Caco-2 (cell line): ENCODE measurements at regions not wholly inside any gene's neighbourhood (a gene's known extent, or its start where the extent isn't known, plus 50 kb on each side); places are given as distances from the start of the nearest gene placed in this dataset.

Source experiments
- BruUV-seq: library from RNA; stranded (reverse); fragments of 400-500 nt; replicated peaks from 2 replicates; lab custom pipeline; 2021; lab: Mats Ljungman, UMichigan
- CTCF ChIA-PET: fragments of 300-600 bp; sonication (Branson Sonifier 250); formaldehyde crosslinking; loops from one replicate; lab custom pipeline; 2022; ENCODE audit warnings: antibody characterized with exemption; lab: Charles Lee
- POLR2A ChIA-PET: fragments of 300-600 bp; sonication (Branson Sonifier 250); formaldehyde crosslinking; loops from one replicate; lab custom pipeline; 2022; ENCODE audit warnings: antibody characterized with exemption; lab: Charles Lee
- DNase-seq, 2 experiments: peaks; one replicate each; pipeline versions ENCODE4 v3.0.0 to v3.0.0-alpha.2; 2020 to 2022
- H3K27me3 ChIP-seq: replicated peaks from 2 replicates; pipeline ENCODE4 v1.6.0; 2011; ENCODE audit warnings: low read length; ENCODE audit not compliant: control insufficient read depth, insufficient read depth
- H3K36me3 ChIP-seq: 2 replicates; pipeline ENCODE4 v1.5.1; 2011; ENCODE audit warnings: low read length; ENCODE audit not compliant: control insufficient read depth, insufficient read depth
- H3K4me1 ChIP-seq: fragments of 250-450 bp; sonication (Bioruptor Pico); 2 replicates; pipeline ENCODE4 v1.5.1; 2020; ENCODE audit warnings: mild to moderate bottlenecking
- H3K4me3 ChIP-seq: 2 replicates; pipeline ENCODE4 v1.5.1; 2011; ENCODE audit warnings: low read depth, mild to moderate bottlenecking, control low read depth, low read length
- H3K9me3 ChIP-seq: fragments of 250-450 bp; sonication (Bioruptor Pico); 2 replicates; pipeline ENCODE4 v1.5.1; 2020; ENCODE audit warnings: mild to moderate bottlenecking, moderate library complexity
- H3K27ac Mint-ChIP-seq: one replicate; pipeline ENCODE4 v1.8.0; 2022; ENCODE audit warnings: mixed read lengths; ENCODE audit not compliant: unreplicated experiment
- H3K27me3 Mint-ChIP-seq: one replicate; pipeline ENCODE4 v1.8.0; 2022; ENCODE audit warnings: mixed read lengths; ENCODE audit not compliant: insufficient read depth, unreplicated experiment
- H3K36me3 Mint-ChIP-seq: one replicate; pipeline ENCODE4 v1.8.0; 2022; ENCODE audit warnings: mild to moderate bottlenecking, mixed read lengths; ENCODE audit not compliant: insufficient read depth, unreplicated experiment
- H3K4me1 Mint-ChIP-seq: one replicate; pipeline ENCODE4 v1.8.0; 2022; ENCODE audit warnings: low read depth, mixed read lengths; ENCODE audit not compliant: unreplicated experiment
- H3K4me3 Mint-ChIP-seq: one replicate; pipeline ENCODE4 v1.8.0; 2022; ENCODE audit warnings: mild to moderate bottlenecking, moderate library complexity, mixed read lengths; ENCODE audit not compliant: unreplicated experiment
- H3K9me3 Mint-ChIP-seq: one replicate; pipeline ENCODE4 v1.8.0; 2022; ENCODE audit warnings: mixed read lengths; ENCODE audit not compliant: unreplicated experiment
- intact Hi-C: fragments of 100-400 bp; cut with micrococcal nuclease; formaldehyde crosslinking; loops from one replicate; pipeline ENCODE4 v1.10.0; 2022; ENCODE audit not compliant: unreplicated experiment
- TF ChIP-seq, protein P1 (sequence below), 2 experiments: fragments of 200-600 bp in 1 of 2; IDR thresholded peaks; 1 replicate in 1 of 2; 2 replicates in 1 of 2; pipeline versions ENCODE4 v1.5.1 to v1.8.0; 2011 to 2022; ENCODE audit warnings: antibody characterized with exemption in 1 of 2, control low read depth in 1 of 2, inconsistent platforms in 1 of 2, low read depth in 1 of 2, low read length in 1 of 2, mild to moderate bottlenecking in 1 of 2, moderate library complexity in 1 of 2; ENCODE audit not compliant: insufficient read depth in 1 of 2, severe bottlenecking in 1 of 2, unreplicated experiment in 1 of 2

- POLR2A ChIA-PET: no interaction called here
- no TSS peak for BruUV-seq
- no peaks in the 10 kb centered on the region for H3K9me3 Mint-ChIP-seq
- TF ChIP-seq, protein P1, sequence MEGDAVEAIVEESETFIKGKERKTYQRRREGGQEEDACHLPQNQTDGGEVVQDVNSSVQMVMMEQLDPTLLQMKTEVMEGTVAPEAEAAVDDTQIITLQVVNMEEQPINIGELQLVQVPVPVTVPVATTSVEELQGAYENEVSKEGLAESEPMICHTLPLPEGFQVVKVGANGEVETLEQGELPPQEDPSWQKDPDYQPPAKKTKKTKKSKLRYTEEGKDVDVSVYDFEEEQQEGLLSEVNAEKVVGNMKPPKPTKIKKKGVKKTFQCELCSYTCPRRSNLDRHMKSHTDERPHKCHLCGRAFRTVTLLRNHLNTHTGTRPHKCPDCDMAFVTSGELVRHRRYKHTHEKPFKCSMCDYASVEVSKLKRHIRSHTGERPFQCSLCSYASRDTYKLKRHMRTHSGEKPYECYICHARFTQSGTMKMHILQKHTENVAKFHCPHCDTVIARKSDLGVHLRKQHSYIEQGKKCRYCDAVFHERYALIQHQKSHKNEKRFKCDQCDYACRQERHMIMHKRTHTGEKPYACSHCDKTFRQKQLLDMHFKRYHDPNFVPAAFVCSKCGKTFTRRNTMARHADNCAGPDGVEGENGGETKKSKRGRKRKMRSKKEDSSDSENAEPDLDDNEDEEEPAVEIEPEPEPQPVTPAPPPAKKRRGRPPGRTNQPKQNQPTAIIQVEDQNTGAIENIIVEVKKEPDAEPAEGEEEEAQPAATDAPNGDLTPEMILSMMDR (IDR thresholded peaks at IDR 0.05; ENCODE audit: insufficient read depth in 1 of 2, low read depth in 1 of 2, low read length in 1 of 2, severe bottlenecking in 1 of 2, unreplicated experiment in 1 of 2): no peak
- H3K27me3 Mint-ChIP-seq: no peaks in the 10 kb centered on the region
- intact Hi-C loops: no loop called here
- no peak overlapping the region for H3K4me3 Mint-ChIP-seq
- no peak for DNase-seq
- H3K4me1 ChIP-seq: peaks cover 7% of the 10 kb centered on the region
- no peak overlapping the region for H3K27ac Mint-ChIP-seq
- H3K4me1 Mint-ChIP-seq: no peaks in the 10 kb centered on the region
- H3K36me3 ChIP-seq: no peaks in the 10 kb centered on the region
- H3K27me3 ChIP-seq: no peaks in the 10 kb centered on the region
- H3K4me3 ChIP-seq: no peak overlapping the region
- no peaks in the 10 kb centered on the region for H3K36me3 Mint-ChIP-seq
- H3K9me3 ChIP-seq: no peaks in the 10 kb centered on the region
- CTCF ChIA-PET: interaction anchor here (0.7 kb wide), 1 partner anchor 225 kb away, joined by 3 read pairs; no protein-coding TSS in a partner anchor
Observed at GRCh38 chr5:115349001-115349817, 52.8 kb upstream of the CCDC112 start.

- ChIA-PET POLR2A (no interaction called here), CTCF (no interaction called here)
- DNase-seq: no peak
- Mint-ChIP-seq H3K9me3 (no peaks in the 10 kb centered on the region), H3K27ac (no peak overlapping the region), H3K36me3 (no peaks in the 10 kb centered on the region), H3K27me3 (no peaks in the 10 kb centered on the region), H3K4me3 (no peak overlapping the region), H3K4me1 (peaks cover 5% of the 10 kb centered on the region)
- Histone ChIP-seq H3K4me3 (no peak overlapping the region), H3K4me1 (peaks cover 7% of the 10 kb centered on the region), H3K27me3 (no peaks in the 10 kb centered on the region), H3K36me3 (no peaks in the 10 kb centered on the region), H3K9me3 (no peaks in the 10 kb centered on the region)
- BruUV-seq: no TSS peak
- intact Hi-C loops: no loop called here
- TF ChIP-seq, protein P1 (IDR thresholded peaks at IDR 0.05; ENCODE audit: insufficient read depth in 1 of 2, low read depth in 1 of 2, low read length in 1 of 2, severe bottlenecking in 1 of 2, unreplicated experiment in 1 of 2): no peak
Observed at GRCh38 chr5:115348175-115348574, 51.7 kb upstream of the CCDC112 start.
